ENCODE measurements at regions not wholly inside any gene's neighbourhood (a gene's known extent, or its start where the extent isn't known, plus 50 kb on each side); places are given as distances from the start of the nearest gene placed in this dataset.
A peak's percentile ranks its signal among the peaks of the same experiment; 100 is the strongest.

- Histone ChIP-seq H3K27me3 (replicated peaks) (no peaks in the 10 kb centered on the region), H3K27ac (no peak overlapping the region), H3K36me3 (replicated peaks) (no peaks in the 10 kb centered on the region), H3K4me3 (ENCODE audit: low read depth, low read length) (no peak overlapping the region)
- DNase-seq = no peak
- no peak for TF ChIP-seq CTCF (IDR thresholded peaks at IDR 0.05; ENCODE audit: low read depth, low read length, missing control alignments)
- in situ Hi-C loops (cut with HindIII; ENCODE audit: low pct_ligation_motif_present, low sequenced_read_pairs) = no loop called here
Observed at GRCh38 chr14:86540636-86541247, 1010.8 kb downstream of the FLRT2 start.

- H3K27me3 ChIP-seq (replicated peaks) = no peaks in the 10 kb centered on the region
- TF ChIP-seq CTCF (IDR thresholded peaks at IDR 0.05; ENCODE audit: low read depth, low read length, missing control alignments) = no peak
- no peaks in the 10 kb centered on the region for H3K36me3 ChIP-seq (replicated peaks)
- in situ Hi-C loops (cut with HindIII; ENCODE audit: low pct_ligation_motif_present, low sequenced_read_pairs) = no loop called here
- H3K4me3 ChIP-seq (ENCODE audit: low read depth, low read length) = no peak overlapping the region
- no peak overlapping the region for H3K27ac ChIP-seq
- DNase-seq = no peak
Observed at GRCh38 chr14:86539361-86540070, 1009.6 kb downstream of the FLRT2 start.

GRCh38 chr14:86533834-86534233 is 1003.9 kb downstream of the FLRT2 start:
- no peak overlapping the region for H3K27ac ChIP-seq
- H3K4me3 ChIP-seq (ENCODE audit: low read depth, low read length) = no peak overlapping the region
- in situ Hi-C loops (cut with HindIII; ENCODE audit: low pct_ligation_motif_present, low sequenced_read_pairs) = no loop called here
- no peaks in the 10 kb centered on the region for H3K36me3 ChIP-seq (replicated peaks)
- no peak for TF ChIP-seq CTCF (IDR thresholded peaks at IDR 0.05; ENCODE audit: low read depth, low read length, missing control alignments)
- H3K27me3 ChIP-seq (replicated peaks) = no peaks in the 10 kb centered on the region
- no peak for DNase-seq

GRCh38 chr14:86532219-86532618 is 1002.3 kb downstream of the FLRT2 start:
- no peaks in the 10 kb centered on the region for H3K27me3 ChIP-seq (replicated peaks)
- no peaks in the 10 kb centered on the region for H3K36me3 ChIP-seq (replicated peaks)
- H3K27ac ChIP-seq = no peak overlapping the region
- in situ Hi-C loops (cut with HindIII; ENCODE audit: low pct_ligation_motif_present, low sequenced_read_pairs) = no loop called here
- TF ChIP-seq CTCF (IDR thresholded peaks at IDR 0.05; ENCODE audit: low read depth, low read length, missing control alignments) = no peak
- no peak overlapping the region for H3K4me3 ChIP-seq (ENCODE audit: low read depth, low read length)
- peak; percentile 1 for DNase-seq

- in situ Hi-C loops (cut with HindIII; ENCODE audit: low pct_ligation_motif_present, low sequenced_read_pairs) = no loop called here
- TF ChIP-seq CTCF (IDR thresholded peaks at IDR 0.05; ENCODE audit: low read depth, low read length, missing control alignments) = no peak
- Histone ChIP-seq H3K27ac (no peak overlapping the region), H3K36me3 (replicated peaks) (no peaks in the 10 kb centered on the region), H3K27me3 (replicated peaks) (no peaks in the 10 kb centered on the region), H3K4me3 (ENCODE audit: low read depth, low read length) (no peak overlapping the region)
- DNase-seq = no peak
Observed at GRCh38 chr14:86530457-86530856, 1000.5 kb downstream of the FLRT2 start.
